IMR-90 (cell line): ENCODE measurements at regions not wholly inside any gene's neighbourhood (a gene's known extent, or its start where the extent isn't known, plus 50 kb on each side); places are given as distances from the start of the nearest gene placed in this dataset.

Source experiments
- ATAC-seq: fragments of 200-7000 bp; cut with Tn5 transposase; 2 replicates; pipeline ENCODE4 v1.9.1; 2020; ENCODE audit warnings: low read depth, mild to moderate bottlenecking, moderate library complexity
- BruUV-seq: library from RNA; stranded (reverse); fragments of 400-500 nt; replicated peaks from 2 replicates; lab custom pipeline; 2021; lab: Mats Ljungman, UMichigan
- CTCF ChIA-PET: fragments of 300-600 bp; formaldehyde crosslinking; extraction: SDS; loops from one replicate; lab custom pipeline; 2021; ENCODE audit warnings: antibody characterized with exemption; lab: Yijun Ruan, JAX
- POLR2A ChIA-PET: fragments of 300-600 bp; sonication (Branson Sonifier 250); formaldehyde crosslinking; loops from one replicate; lab custom pipeline; 2022; ENCODE audit warnings: antibody characterized with exemption; ENCODE audit not compliant: unreplicated experiment; lab: Charles Lee
- DNase-seq: peaks from one replicate; pipeline ENCODE4 v3.0.0; 2013
- H2AFZ ChIP-seq: replicated peaks from 2 replicates; pipeline ENCODE3; 2013; ENCODE audit warnings: low read length, mild to moderate bottlenecking; ENCODE audit not compliant: poor library complexity
- H2AK5ac ChIP-seq: 2 replicates; pipeline ENCODE4 v1.6.1; 2013; ENCODE audit warnings: low read depth, low read length, inconsistent platforms
- H2AK9ac ChIP-seq: replicated peaks from 2 replicates; pipeline ENCODE3; 2013; ENCODE audit warnings: mild to moderate bottlenecking, low read depth, low read length, moderate library complexity; ENCODE audit not compliant: poor library complexity
- H2BK120ac ChIP-seq: 2 replicates; pipeline ENCODE4 v1.6.1; 2013; ENCODE audit warnings: low read depth, low read length, inconsistent platforms
- H2BK15ac ChIP-seq: 3 replicates; pipeline ENCODE4 v1.6.1; 2013; ENCODE audit warnings: low read depth, low read length, inconsistent platforms
- H2BK20ac ChIP-seq: 2 replicates; pipeline ENCODE4 v1.6.1; 2013; ENCODE audit warnings: low read depth, mild to moderate bottlenecking, inconsistent platforms, low read length, moderate library complexity
- H2BK5ac ChIP-seq: 2 replicates; pipeline ENCODE4 v1.6.1; 2013; ENCODE audit warnings: mild to moderate bottlenecking, low read depth, low read length, inconsistent platforms; ENCODE audit not compliant: poor library complexity, severe bottlenecking
- H3K14ac ChIP-seq: replicated peaks from 2 replicates; pipeline ENCODE4 v1.6.1; 2013; ENCODE audit warnings: low read depth, low read length, inconsistent platforms
- H3K18ac ChIP-seq: 2 replicates; pipeline ENCODE4 v1.6.1; 2013; ENCODE audit warnings: low read depth, low read length, control low read depth
- H3K23ac ChIP-seq: 2 replicates; pipeline ENCODE4 v1.6.1; 2013; ENCODE audit warnings: low read depth, low read length, inconsistent platforms
- H3K27ac ChIP-seq: 2 replicates; pipeline ENCODE4 v1.5.1; 2013; ENCODE audit warnings: mild to moderate bottlenecking, control low read depth, low read length; ENCODE audit not compliant: insufficient read depth
- H3K27me3 ChIP-seq: 2 replicates; pipeline ENCODE4 v1.6.1; 2013; ENCODE audit warnings: low read length; ENCODE audit not compliant: control insufficient read depth, insufficient read depth
- H3K36me3 ChIP-seq: 2 replicates; pipeline ENCODE4 v1.6.1; 2013; ENCODE audit warnings: low read length, mixed read lengths; ENCODE audit not compliant: control insufficient read depth, insufficient read depth
- H3K4ac ChIP-seq: 2 replicates; pipeline ENCODE4 v1.6.1; 2013; ENCODE audit warnings: low read depth, low read length, inconsistent platforms
- H3K4me1 ChIP-seq: 2 replicates; pipeline ENCODE4 v1.6.1; 2013; ENCODE audit warnings: low read length, mixed read lengths; ENCODE audit not compliant: control insufficient read depth, insufficient read depth
- H3K4me2 ChIP-seq: 2 replicates; pipeline ENCODE4 v1.6.1; 2013; ENCODE audit warnings: low read depth, mild to moderate bottlenecking, control low read depth, low read length, moderate library complexity
- H3K4me3 ChIP-seq: 2 replicates; pipeline ENCODE4 v1.5.1; 2013; ENCODE audit warnings: low read depth, mild to moderate bottlenecking, control low read depth, low read length, moderate library complexity; ENCODE audit not compliant: insufficient read depth
- H3K56ac ChIP-seq: 2 replicates; pipeline ENCODE4 v1.6.1; 2013; ENCODE audit warnings: low read length, inconsistent platforms; ENCODE audit not compliant: insufficient read depth; ENCODE audit errors: extremely low read depth
- H3K79me1 ChIP-seq, 2 experiments: 2 replicates each; pipeline ENCODE4 v1.6.1; 2013; ENCODE audit warnings: low read length in 2 of 2, inconsistent platforms in 1 of 2, low read depth in 1 of 2
- H3K9ac ChIP-seq: 2 replicates; pipeline ENCODE4 v1.6.1; 2013; ENCODE audit warnings: low read depth, low read length, control low read depth
- H3K9me1 ChIP-seq: 2 replicates; pipeline ENCODE4 v1.6.1; 2013; ENCODE audit warnings: low read length, inconsistent platforms; ENCODE audit not compliant: insufficient read depth
- H3K9me3 ChIP-seq: 2 replicates; pipeline ENCODE4 v1.6.1; 2013; ENCODE audit warnings: low read length; ENCODE audit not compliant: control insufficient read depth, insufficient read depth
- H4K20me1 ChIP-seq: 2 replicates; pipeline ENCODE4 v1.6.1; 2013; ENCODE audit warnings: low read length, inconsistent platforms; ENCODE audit not compliant: insufficient read depth
- H4K5ac ChIP-seq: 2 replicates; pipeline ENCODE4 v1.6.1; 2013; ENCODE audit warnings: mild to moderate bottlenecking, low read depth, low read length, control low read depth
- H4K8ac ChIP-seq, 2 experiments: 2 replicates each; pipeline ENCODE4 v1.6.1; 2013; ENCODE audit warnings: low read depth in 2 of 2, low read length in 2 of 2, control low read depth in 1 of 2, inconsistent platforms in 1 of 2
- H4K91ac ChIP-seq: 2 replicates; pipeline ENCODE4 v1.6.1; 2013; ENCODE audit warnings: low read depth, low read length, inconsistent platforms; ENCODE audit not compliant: insufficient read depth
- BHLHE40 ChIP-seq: fragments of 150-350 bp; IDR thresholded peaks from 2 replicates; pipeline ENCODE4 v1.6.1; 2016; ENCODE audit warnings: mild to moderate bottlenecking, low read depth, low read length
- CEBPB ChIP-seq: IDR thresholded peaks from 2 replicates; pipeline ENCODE4 v1.6.1; 2012; ENCODE audit warnings: low read depth, low read length, improper control_type of control experiment
- CHD1 ChIP-seq: IDR thresholded peaks from 2 replicates; pipeline ENCODE4 v1.6.1; 2012; ENCODE audit warnings: low read depth, low read length, improper control_type of control experiment
- FOS ChIP-seq: fragments of 150-350 bp; IDR thresholded peaks from 2 replicates; pipeline ENCODE4 v1.6.1; 2016; ENCODE audit warnings: low read depth, low read length
- MAFK ChIP-seq: IDR thresholded peaks from 2 replicates; pipeline ENCODE4 v1.6.1; 2012; ENCODE audit warnings: low read depth, low read length, improper control_type of control experiment
- MAZ ChIP-seq: IDR thresholded peaks from 2 replicates; pipeline ENCODE4 v1.6.1; 2012; ENCODE audit warnings: low read depth, mild to moderate bottlenecking, low read length, improper control_type of control experiment, moderate library complexity, borderline replicate concordance
- MXI1 ChIP-seq: IDR thresholded peaks from 2 replicates; pipeline ENCODE4 v1.6.1; 2012; ENCODE audit warnings: low read depth, mild to moderate bottlenecking, low read length, moderate library complexity, borderline replicate concordance
- NFE2L2 ChIP-seq: fragments of 150-350 bp; IDR thresholded peaks from 2 replicates; pipeline ENCODE4 v1.6.1; 2016; ENCODE audit warnings: low read depth, mild to moderate bottlenecking, low read length
- POLR2A ChIP-seq: IDR thresholded peaks from 2 replicates; pipeline ENCODE4 v1.6.1; 2012; ENCODE audit warnings: mild to moderate bottlenecking, low read depth, low read length
- RAD21 ChIP-seq: IDR thresholded peaks from 2 replicates; pipeline ENCODE4 v1.6.1; 2012; ENCODE audit warnings: low read length, improper control_type of control experiment
- RCOR1 ChIP-seq: IDR thresholded peaks from 2 replicates; pipeline ENCODE4 v1.6.1; 2012; ENCODE audit warnings: mild to moderate bottlenecking, low read length, improper control_type of control experiment; ENCODE audit not compliant: insufficient replicate concordance
- RFX5 ChIP-seq: IDR thresholded peaks from 2 replicates; pipeline ENCODE4 v1.8.0; 2012; ENCODE audit warnings: low read depth, mild to moderate bottlenecking, low read length, moderate library complexity
- SMC3 ChIP-seq: fragments of 150-350 bp; IDR thresholded peaks from 2 replicates; pipeline ENCODE4 v1.6.1; 2016; ENCODE audit warnings: low read depth, mild to moderate bottlenecking, antibody characterized with exemption, low read length, moderate library complexity
- WGBS, 2 experiments: methylation state at CpG; one replicate each; pipeline versions ENCODE4 v1.1.5 to v1.1.7; 2013; ENCODE audit warnings: missing lambda C conversion rate in 2 of 2; ENCODE audit not compliant: insufficient read length in 1 of 2; ENCODE audit errors: extremely low coverage in 2 of 2; 5-methylcytosine and 5-hydroxymethylcytosine counted together
- dilution Hi-C: fragments of 300-500 bp; cut with HindIII; formaldehyde crosslinking; loops from one replicate; pipeline ENCODE4 v1.14.3; 2018; ENCODE audit warnings: low sequenced_read_pairs; ENCODE audit not compliant: unreplicated experiment
- in situ Hi-C: fragments of 300-500 bp; cut with MboI; formaldehyde crosslinking; loops from 3 replicates; pipeline ENCODE4 v1.14.3; 2019; ENCODE audit warnings: low sequenced_read_pairs, inconsistent platforms, mixed read lengths
- intact Hi-C: fragments of 100-400 bp; cut with micrococcal nuclease; formaldehyde crosslinking; loops from 2 replicates; pipeline ENCODE4 v1.10.0; 2022
- TF ChIP-seq, protein P1 (sequence below): fragments of 150-350 bp; IDR thresholded peaks from 2 replicates; pipeline ENCODE4 v1.6.1; 2016; ENCODE audit warnings: low read depth, mild to moderate bottlenecking, low read length, moderate library complexity, borderline replicate concordance
- TF ChIP-seq, protein P2 (sequence below): conservative IDR thresholded peaks from 2 replicates; pipeline ENCODE4 v1.5.1; 2012; ENCODE audit warnings: mild to moderate bottlenecking, low read depth, low read length, improper control_type of control experiment
- TF ChIP-seq, protein P3 (sequence below): fragments of 150-350 bp; IDR thresholded peaks from 2 replicates; pipeline ENCODE4 v1.6.1; 2017; ENCODE audit warnings: mild to moderate bottlenecking, antibody characterized with exemption, low read length, low read depth

DNA sequence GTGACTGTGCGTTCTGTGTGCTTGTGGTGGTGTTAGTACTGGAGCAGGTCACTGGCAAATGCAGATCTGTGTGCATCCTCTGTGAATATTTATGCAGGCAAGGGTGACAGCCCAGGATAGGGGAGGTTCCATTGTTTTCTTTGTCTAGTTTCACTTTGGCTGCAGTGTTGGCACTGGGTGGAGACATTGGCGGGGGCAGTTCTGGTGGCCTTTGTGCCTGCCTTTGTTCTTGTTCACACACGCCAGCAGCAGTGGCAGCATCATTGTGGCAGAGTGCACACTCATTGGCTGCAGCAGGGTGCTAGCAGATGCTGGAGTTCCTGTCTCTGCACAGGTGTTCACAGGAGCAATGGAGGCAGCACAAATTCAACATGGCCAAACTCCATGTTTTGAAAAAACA is 495.3 kb downstream of the UBE2NL start:
- CTCF ChIA-PET = no interaction called here
- in situ Hi-C loops (no loop called here), dilution Hi-C loops (no loop called here)

More for the DNA sequence above, 495.3 kb downstream of the UBE2NL start:
- Histone ChIP-seq H2BK120ac (no peak overlapping the region), H3K4me3 (no peak overlapping the region), H3K14ac (no peak overlapping the region), H3K56ac (no peak overlapping the region), H2BK15ac (no peak overlapping the region), H4K91ac (no peak overlapping the region), H2BK20ac (no peak overlapping the region), H4K5ac (no peak overlapping the region), H3K9me3 (peaks cover 6% of the 10 kb centered on the region), H3K36me3 (no peaks in the 10 kb centered on the region), H2AFZ (no peak overlapping the region), H3K79me1 (no peaks in the 10 kb centered on the region), H4K20me1 (no peaks in the 10 kb centered on the region), H2BK5ac (no peak overlapping the region), H3K27ac (no peak overlapping the region), H2AK5ac (no peak overlapping the region), H3K9ac (no peak overlapping the region), H3K9me1 (no peaks in the 10 kb centered on the region), H4K8ac (no peak overlapping the region), H3K27me3 (no peaks in the 10 kb centered on the region), H2AK9ac (no peak overlapping the region), H3K4ac (no peak overlapping the region), H3K18ac (no peak overlapping the region), H3K4me1 (no peaks in the 10 kb centered on the region), H3K23ac (no peak overlapping the region), H3K4me2 (no peak overlapping the region)
- TF ChIP-seq SMC3 = no peak
- TF ChIP-seq, protein P1, sequence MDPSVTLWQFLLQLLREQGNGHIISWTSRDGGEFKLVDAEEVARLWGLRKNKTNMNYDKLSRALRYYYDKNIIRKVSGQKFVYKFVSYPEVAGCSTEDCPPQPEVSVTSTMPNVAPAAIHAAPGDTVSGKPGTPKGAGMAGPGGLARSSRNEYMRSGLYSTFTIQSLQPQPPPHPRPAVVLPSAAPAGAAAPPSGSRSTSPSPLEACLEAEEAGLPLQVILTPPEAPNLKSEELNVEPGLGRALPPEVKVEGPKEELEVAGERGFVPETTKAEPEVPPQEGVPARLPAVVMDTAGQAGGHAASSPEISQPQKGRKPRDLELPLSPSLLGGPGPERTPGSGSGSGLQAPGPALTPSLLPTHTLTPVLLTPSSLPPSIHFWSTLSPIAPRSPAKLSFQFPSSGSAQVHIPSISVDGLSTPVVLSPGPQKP = no peak
- TF ChIP-seq POLR2A = no peak
- no peak for TF ChIP-seq FOS
- no peak for TF ChIP-seq MXI1
- no peak for TF ChIP-seq CEBPB
- TF ChIP-seq MAZ = no peak
- TF ChIP-seq, protein P2, sequence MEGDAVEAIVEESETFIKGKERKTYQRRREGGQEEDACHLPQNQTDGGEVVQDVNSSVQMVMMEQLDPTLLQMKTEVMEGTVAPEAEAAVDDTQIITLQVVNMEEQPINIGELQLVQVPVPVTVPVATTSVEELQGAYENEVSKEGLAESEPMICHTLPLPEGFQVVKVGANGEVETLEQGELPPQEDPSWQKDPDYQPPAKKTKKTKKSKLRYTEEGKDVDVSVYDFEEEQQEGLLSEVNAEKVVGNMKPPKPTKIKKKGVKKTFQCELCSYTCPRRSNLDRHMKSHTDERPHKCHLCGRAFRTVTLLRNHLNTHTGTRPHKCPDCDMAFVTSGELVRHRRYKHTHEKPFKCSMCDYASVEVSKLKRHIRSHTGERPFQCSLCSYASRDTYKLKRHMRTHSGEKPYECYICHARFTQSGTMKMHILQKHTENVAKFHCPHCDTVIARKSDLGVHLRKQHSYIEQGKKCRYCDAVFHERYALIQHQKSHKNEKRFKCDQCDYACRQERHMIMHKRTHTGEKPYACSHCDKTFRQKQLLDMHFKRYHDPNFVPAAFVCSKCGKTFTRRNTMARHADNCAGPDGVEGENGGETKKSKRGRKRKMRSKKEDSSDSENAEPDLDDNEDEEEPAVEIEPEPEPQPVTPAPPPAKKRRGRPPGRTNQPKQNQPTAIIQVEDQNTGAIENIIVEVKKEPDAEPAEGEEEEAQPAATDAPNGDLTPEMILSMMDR = no peak
- TF ChIP-seq BHLHE40 = no peak
- no peak for TF ChIP-seq RAD21
- TF ChIP-seq, protein P3, sequence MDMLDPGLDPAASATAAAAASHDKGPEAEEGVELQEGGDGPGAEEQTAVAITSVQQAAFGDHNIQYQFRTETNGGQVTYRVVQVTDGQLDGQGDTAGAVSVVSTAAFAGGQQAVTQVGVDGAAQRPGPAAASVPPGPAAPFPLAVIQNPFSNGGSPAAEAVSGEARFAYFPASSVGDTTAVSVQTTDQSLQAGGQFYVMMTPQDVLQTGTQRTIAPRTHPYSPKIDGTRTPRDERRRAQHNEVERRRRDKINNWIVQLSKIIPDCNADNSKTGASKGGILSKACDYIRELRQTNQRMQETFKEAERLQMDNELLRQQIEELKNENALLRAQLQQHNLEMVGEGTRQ = no peak
- no peak for TF ChIP-seq MAFK
- no peak for TF ChIP-seq RFX5
- TF ChIP-seq CHD1 = no peak
- TF ChIP-seq NFE2L2 = no peak
- TF ChIP-seq RCOR1 = no peak
- POLR2A ChIA-PET = no interaction called here
- DNase-seq (no peak), ATAC-seq (no peak)
- 50% methylated on average over 2 of the region's 3 CpGs; no CpG with 5 or more reads in 1 of the 2 experiments for WGBS, 2 experiments
- intact Hi-C loops = no loop called here
- no TSS peak for BruUV-seq
